ENCODE measurements at regions not wholly inside any gene's neighbourhood (a gene's known extent, or its start where the extent isn't known, plus 50 kb on each side); places are given as distances from the start of the nearest gene placed in this dataset.

DNA sequence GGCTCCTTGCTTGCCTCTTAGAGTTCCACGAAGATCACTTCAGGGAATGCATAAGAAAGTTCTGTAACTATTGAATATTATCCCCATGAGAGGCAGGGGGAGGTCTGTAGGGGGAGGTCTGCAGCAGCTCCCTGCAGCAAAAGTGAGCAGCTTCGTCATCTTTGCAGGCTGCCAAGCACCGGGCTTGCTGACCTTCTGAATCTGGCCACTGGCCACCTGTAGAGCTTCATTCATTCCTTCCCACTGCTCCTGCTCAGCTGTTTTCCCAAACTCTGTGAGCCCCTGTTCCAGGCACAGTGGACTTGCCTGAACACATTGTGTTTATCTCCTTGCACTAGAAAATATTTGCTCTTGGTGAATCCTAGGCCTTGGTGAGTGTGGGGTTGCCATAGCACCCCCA is 443.3 kb downstream of the HAPSTR1 start:
- H3K4me2 ChIP-seq (ENCODE audit: low read depth, low read length, poor library complexity, severe bottlenecking) = no peak overlapping the region
- H3K27me3 ChIP-seq (ENCODE audit: insufficient read depth, low read length, poor library complexity, severe bottlenecking) = no peaks in the 10 kb centered on the region
- no peaks in the 10 kb centered on the region for H3F3A ChIP-seq (ENCODE audit: low read depth)
- no peaks in the 10 kb centered on the region for H3K36me3 ChIP-seq (ENCODE audit: insufficient read depth, low read length)
- H3K9me2 ChIP-seq (replicated peaks; ENCODE audit: low read depth, low read length) = no peaks in the 10 kb centered on the region
- no peak overlapping the region for H2AFZ ChIP-seq (ENCODE audit: low read length)
- no peak overlapping the region for H3K9ac ChIP-seq (ENCODE audit: low read depth, low read length, poor library complexity, severe bottlenecking)
- H4K20me1 ChIP-seq (ENCODE audit: insufficient read depth, low read length, poor library complexity, severe bottlenecking) = no peaks in the 10 kb centered on the region
- H3K79me2 ChIP-seq (ENCODE audit: insufficient read depth, low read length) = no peaks in the 10 kb centered on the region
- no peaks in the 10 kb centered on the region for H3K4me1 ChIP-seq (ENCODE audit: insufficient read depth, low read length, poor library complexity, severe bottlenecking)
- TF ChIP-seq EZH2phosphoT487 (IDR thresholded peaks at IDR 0.05; ENCODE audit: borderline replicate concordance) (no peak), CTCF (conservative IDR thresholded peaks at IDR 0.05; ENCODE audit: low read length) (no peak)
- no peaks in the 10 kb centered on the region for H3K9me3 ChIP-seq (ENCODE audit: insufficient read depth, low read depth, low read length)
- no peak overlapping the region for H3K4me3 ChIP-seq (ENCODE audit: low read length, poor library complexity, severe bottlenecking)

DNA sequence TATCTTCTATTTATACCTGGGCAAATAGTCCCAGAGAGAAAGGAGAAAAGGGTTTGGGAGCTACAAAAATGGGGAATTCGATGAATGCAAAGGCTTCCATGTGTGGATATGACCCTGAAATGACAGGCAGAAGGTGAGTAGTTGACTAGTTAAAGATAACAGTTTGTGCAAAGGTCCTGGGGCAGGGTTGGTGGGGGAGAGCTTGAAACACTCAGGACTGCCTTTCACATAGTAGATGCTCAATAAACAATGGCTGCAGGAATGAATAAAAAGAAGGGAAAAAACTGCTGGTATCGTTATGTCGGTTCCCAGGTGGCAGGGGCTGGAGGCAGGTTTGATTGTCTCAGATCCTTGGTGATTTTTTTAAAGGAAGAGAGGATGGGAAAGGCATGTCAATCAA is 445.5 kb downstream of the HAPSTR1 start:
- H3K36me3 ChIP-seq (ENCODE audit: insufficient read depth, low read length) = no peaks in the 10 kb centered on the region
- H3K4me1 ChIP-seq (ENCODE audit: insufficient read depth, low read length, poor library complexity, severe bottlenecking) = no peaks in the 10 kb centered on the region
- no peaks in the 10 kb centered on the region for H3K9me2 ChIP-seq (replicated peaks; ENCODE audit: low read depth, low read length)
- no peaks in the 10 kb centered on the region for H3K9me3 ChIP-seq (ENCODE audit: insufficient read depth, low read depth, low read length)
- no peaks in the 10 kb centered on the region for H3F3A ChIP-seq (ENCODE audit: low read depth)
- no peak overlapping the region for H3K9ac ChIP-seq (ENCODE audit: low read depth, low read length, poor library complexity, severe bottlenecking)
- H2AFZ ChIP-seq (ENCODE audit: low read length) = no peak overlapping the region
- no peak overlapping the region for H3K4me3 ChIP-seq (ENCODE audit: low read length, poor library complexity, severe bottlenecking)
- no peaks in the 10 kb centered on the region for H3K27me3 ChIP-seq (ENCODE audit: insufficient read depth, low read length, poor library complexity, severe bottlenecking)
- H3K4me2 ChIP-seq (ENCODE audit: low read depth, low read length, poor library complexity, severe bottlenecking) = no peak overlapping the region
- H3K79me2 ChIP-seq (ENCODE audit: insufficient read depth, low read length) = no peaks in the 10 kb centered on the region
- TF ChIP-seq EZH2phosphoT487 (IDR thresholded peaks at IDR 0.05; ENCODE audit: borderline replicate concordance) (no peak), CTCF (conservative IDR thresholded peaks at IDR 0.05; ENCODE audit: low read length) (no peak)
- no peaks in the 10 kb centered on the region for H4K20me1 ChIP-seq (ENCODE audit: insufficient read depth, low read length, poor library complexity, severe bottlenecking)

DNA sequence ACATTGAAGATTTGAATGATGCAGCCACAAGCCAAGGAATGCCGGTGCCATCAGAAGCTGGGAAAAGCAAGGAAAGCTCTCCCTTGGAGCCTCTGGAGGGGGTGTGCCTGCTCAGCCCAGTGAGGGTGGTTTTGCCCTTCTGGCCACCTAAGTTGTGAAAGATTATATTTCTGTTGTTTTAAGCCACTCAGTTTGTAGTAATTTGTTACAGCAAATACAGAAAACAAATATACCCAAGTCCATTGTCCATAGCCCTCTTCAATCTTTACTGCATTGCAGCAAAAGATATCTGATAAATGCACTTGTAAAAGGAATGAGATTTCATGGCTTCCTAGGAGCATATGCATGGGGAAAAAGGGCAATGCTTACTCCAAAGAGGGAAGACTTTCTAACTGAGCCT is 447.9 kb downstream of the HAPSTR1 start:
- H3K79me2 ChIP-seq (ENCODE audit: insufficient read depth, low read length) = no peaks in the 10 kb centered on the region
- H3K36me3 ChIP-seq (ENCODE audit: insufficient read depth, low read length) = no peaks in the 10 kb centered on the region
- H3K27me3 ChIP-seq (ENCODE audit: insufficient read depth, low read length, poor library complexity, severe bottlenecking) = no peaks in the 10 kb centered on the region
- no peak overlapping the region for H3K4me3 ChIP-seq (ENCODE audit: low read length, poor library complexity, severe bottlenecking)
- TF ChIP-seq EZH2phosphoT487 (IDR thresholded peaks at IDR 0.05; ENCODE audit: borderline replicate concordance) (no peak), CTCF (conservative IDR thresholded peaks at IDR 0.05; ENCODE audit: low read length) (no peak)
- H3K9ac ChIP-seq (ENCODE audit: low read depth, low read length, poor library complexity, severe bottlenecking) = no peak overlapping the region
- no peak overlapping the region for H3K4me2 ChIP-seq (ENCODE audit: low read depth, low read length, poor library complexity, severe bottlenecking)
- no peaks in the 10 kb centered on the region for H3K4me1 ChIP-seq (ENCODE audit: insufficient read depth, low read length, poor library complexity, severe bottlenecking)
- H3K9me2 ChIP-seq (replicated peaks; ENCODE audit: low read depth, low read length) = no peaks in the 10 kb centered on the region
- H3F3A ChIP-seq (ENCODE audit: low read depth) = no peaks in the 10 kb centered on the region
- H4K20me1 ChIP-seq (ENCODE audit: insufficient read depth, low read length, poor library complexity, severe bottlenecking) = no peaks in the 10 kb centered on the region
- H3K9me3 ChIP-seq (ENCODE audit: insufficient read depth, low read depth, low read length) = no peaks in the 10 kb centered on the region
- no peak overlapping the region for H2AFZ ChIP-seq (ENCODE audit: low read length)
